ACC112 (cell line): ENCODE measurements at regions not wholly inside any gene's neighbourhood (a gene's known extent, or its start where the extent isn't known, plus 50 kb on each side); places are given as distances from the start of the nearest gene placed in this dataset.
"Not testable (repeated sequence)": the region's sequence is repeated elsewhere in the genome, so short reads cannot be mapped to it uniquely, and the experiment has no call there.

Experiments used
- H2AFZ ChIP-seq: fragments of 200-600 bp; sonication (generic); one replicate; pipeline ENCODE4 v1.6.0; 2017; ENCODE audit warnings: antibody characterized with exemption, low read length; ENCODE audit not compliant: unreplicated experiment
- H3K27ac ChIP-seq: fragments of 200-600 bp; sonication (generic); 2 replicates; pipeline ENCODE4 v1.5.1; 2014; ENCODE audit warnings: low read depth, mild to moderate bottlenecking, antibody characterized with exemption, low read length, moderate library complexity
- H3K27me3 ChIP-seq: fragments of 200-600 bp; sonication (generic); 2 replicates; pipeline ENCODE4 v1.6.1; 2014; ENCODE audit warnings: mild to moderate bottlenecking, antibody characterized with exemption, low read length, moderate library complexity, mixed read lengths; ENCODE audit not compliant: insufficient read depth
- H3K36me3 ChIP-seq: fragments of 200-600 bp; sonication (generic); 2 replicates; pipeline ENCODE4 v1.6.1; 2016; ENCODE audit warnings: mild to moderate bottlenecking, antibody characterized with exemption, low read length, moderate library complexity, mixed read lengths; ENCODE audit not compliant: insufficient read depth
- H3K4me1 ChIP-seq: fragments of 200-600 bp; sonication (generic); one replicate; pipeline ENCODE4 v1.6.1; 2016; ENCODE audit warnings: low read length, mixed read lengths; ENCODE audit not compliant: insufficient read depth, unreplicated experiment, control insufficient read depth
- H3K4me3 ChIP-seq: fragments of 200-600 bp; sonication (generic); 2 replicates; pipeline ENCODE4 v1.5.1; 2014; ENCODE audit warnings: mild to moderate bottlenecking, low read depth, low read length
- H3K79me2 ChIP-seq: fragments of 200-600 bp; sonication (generic); one replicate; pipeline ENCODE4 v1.6.0; 2016; ENCODE audit warnings: low read length; ENCODE audit not compliant: control insufficient read depth, unreplicated experiment, insufficient read depth

GRCh38 chr15:69865369-69865768, 232.3 kb downstream of the TLE3 start:
- Histone ChIP-seq H3K4me3 (no peak overlapping the region), H2AFZ (no peak overlapping the region), H3K36me3 (no peaks in the 10 kb centered on the region), H3K4me1 (peaks cover 8% of the 10 kb centered on the region), H3K79me2 (no peaks in the 10 kb centered on the region), H3K27ac (no peak overlapping the region), H3K27me3 (peaks cover 14% of the 10 kb centered on the region)

GRCh38 chr15:69868756-69869155, 229.0 kb downstream of the TLE3 start:
- H3K27ac ChIP-seq: no peak overlapping the region
- no peaks in the 10 kb centered on the region for H3K4me1 ChIP-seq
- H3K27me3 ChIP-seq: peaks cover 37% of the 10 kb centered on the region
- no peak overlapping the region for H3K4me3 ChIP-seq
- H3K36me3 ChIP-seq: no peaks in the 10 kb centered on the region
- no peaks in the 10 kb centered on the region for H3K79me2 ChIP-seq
- no peak overlapping the region for H2AFZ ChIP-seq

GRCh38 chr15:69869291-69869690, 228.4 kb downstream of the TLE3 start:
- no peak overlapping the region for H3K4me3 ChIP-seq
- H3K27me3 ChIP-seq: peaks cover 42% of the 10 kb centered on the region

GRCh38 chr15:69869881-69870505, 227.7 kb downstream of the TLE3 start:
- H3K27me3 ChIP-seq: peaks cover 43% of the 10 kb centered on the region
- H2AFZ ChIP-seq: no peak overlapping the region
- H3K4me3 ChIP-seq: no peak overlapping the region
- H3K4me1 ChIP-seq: no peaks in the 10 kb centered on the region
- no peaks in the 10 kb centered on the region for H3K79me2 ChIP-seq
- H3K36me3 ChIP-seq: no peaks in the 10 kb centered on the region
- no peak overlapping the region for H3K27ac ChIP-seq

More at GRCh38 chr15:69869291-69869690, 228.4 kb downstream of the TLE3 start:
- Histone ChIP-seq H3K36me3 (no peaks in the 10 kb centered on the region), H3K27ac (no peak overlapping the region), H2AFZ (no peak overlapping the region), H3K4me1 (no peaks in the 10 kb centered on the region), H3K79me2 (no peaks in the 10 kb centered on the region)

- no peaks in the 10 kb centered on the region for H3K4me1 ChIP-seq
- H3K4me3 ChIP-seq: no peak overlapping the region
- peaks cover 52% of the 10 kb centered on the region for H3K27me3 ChIP-seq
- H3K79me2 ChIP-seq: no peaks in the 10 kb centered on the region
- no peaks in the 10 kb centered on the region for H3K36me3 ChIP-seq
- no peak overlapping the region for H3K27ac ChIP-seq
- H2AFZ ChIP-seq: no peak overlapping the region
These were observed 226.1 kb downstream of the TLE3 start for GRCh38 chr15:69871511-69872134.

- peaks cover 61% of the 10 kb centered on the region for H3K27me3 ChIP-seq
- no peak overlapping the region for H3K4me3 ChIP-seq
- H3K36me3 ChIP-seq: no peaks in the 10 kb centered on the region
- H3K4me1 ChIP-seq: no peaks in the 10 kb centered on the region
- H2AFZ ChIP-seq: no peak overlapping the region
- no peaks in the 10 kb centered on the region for H3K79me2 ChIP-seq
- H3K27ac ChIP-seq: no peak overlapping the region
These were observed 223.9 kb downstream of the TLE3 start for GRCh38 chr15:69873807-69874206.

- Histone ChIP-seq H3K27ac (no peak overlapping the region), H3K79me2 (no peaks in the 10 kb centered on the region), H3K4me1 (no peaks in the 10 kb centered on the region), H3K27me3 (peaks cover 60% of the 10 kb centered on the region), H3K4me3 (no peak overlapping the region), H3K36me3 (no peaks in the 10 kb centered on the region), H2AFZ (no peak overlapping the region)
These were observed 223.4 kb downstream of the TLE3 start for GRCh38 chr15:69874321-69874720.

GRCh38 chr15:69876064-69876940, 221.4 kb downstream of the TLE3 start:
- Histone ChIP-seq H2AFZ (no peak overlapping the region), H3K4me1 (no peaks in the 10 kb centered on the region), H3K27ac (no peak overlapping the region), H3K27me3 (peaks cover 50% of the 10 kb centered on the region), H3K79me2 (no peaks in the 10 kb centered on the region), H3K36me3 (no peaks in the 10 kb centered on the region), H3K4me3 (no peak overlapping the region)

GRCh38 chr15:69879963-69880362, 217.8 kb downstream of the TLE3 start:
- H3K27ac ChIP-seq, H3K4me3 ChIP-seq, H3K4me1 ChIP-seq, H3K36me3 ChIP-seq, H2AFZ ChIP-seq, H3K79me2 ChIP-seq: not testable (repeated sequence)
- peaks cover 58% of the 10 kb centered on the region for H3K27me3 ChIP-seq

GRCh38 chr15:69880571-69881301, 217.0 kb downstream of the TLE3 start:
- Histone ChIP-seq H2AFZ (no peak overlapping the region), H3K27ac (no peak overlapping the region), H3K27me3 (peaks cover 60% of the 10 kb centered on the region), H3K36me3 (no peaks in the 10 kb centered on the region), H3K4me3 (no peak overlapping the region), H3K4me1 (no peaks in the 10 kb centered on the region), H3K79me2 (no peaks in the 10 kb centered on the region)
